Left renal pelvis (tissue), 4 donors: ENCODE measurements at regions not wholly inside any gene's neighbourhood (a gene's known extent, or its start where the extent isn't known, plus 50 kb on each side); places are given as distances from the start of the nearest gene placed in this dataset.

Experiments
- DNase-seq, 4 donors: peaks; one replicate each; pipeline ENCODE4 v3.0.0-alpha.2; 2013; ENCODE audit warnings: low read depth in 4 of 4, low spot score in 3 of 4

DNA sequence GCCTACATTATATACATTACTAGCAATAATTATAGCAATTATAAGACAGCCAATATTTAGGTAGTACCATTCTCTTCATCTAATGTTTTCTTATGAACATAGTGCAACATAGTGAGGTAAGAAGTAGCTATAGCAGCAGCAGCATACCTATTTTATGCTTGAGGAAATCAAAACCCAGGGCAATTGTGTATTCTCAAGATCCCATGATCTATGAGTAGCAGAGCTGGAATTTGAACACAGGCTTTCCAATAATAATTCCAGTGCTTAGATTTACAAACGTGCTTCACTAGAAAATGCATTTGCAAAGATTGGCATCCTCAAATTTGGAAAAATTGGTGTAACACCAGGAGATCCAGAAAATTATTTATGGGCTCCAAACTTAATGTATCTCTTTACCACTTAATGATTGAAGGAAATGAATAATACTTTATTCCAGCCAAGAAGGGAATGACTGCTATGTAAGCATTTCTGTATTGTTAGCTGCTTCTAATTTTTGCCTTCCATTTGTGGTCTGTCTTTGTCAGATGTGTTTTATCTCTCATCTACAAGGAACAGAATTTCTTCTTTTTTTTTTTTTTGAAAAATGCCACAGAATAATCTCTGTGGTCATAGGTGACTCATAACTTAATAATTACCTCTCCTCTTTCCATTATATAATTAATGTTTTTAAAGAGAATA lies 451.1 kb downstream of the ARAP2 start:
- no peak for DNase-seq

DNA sequence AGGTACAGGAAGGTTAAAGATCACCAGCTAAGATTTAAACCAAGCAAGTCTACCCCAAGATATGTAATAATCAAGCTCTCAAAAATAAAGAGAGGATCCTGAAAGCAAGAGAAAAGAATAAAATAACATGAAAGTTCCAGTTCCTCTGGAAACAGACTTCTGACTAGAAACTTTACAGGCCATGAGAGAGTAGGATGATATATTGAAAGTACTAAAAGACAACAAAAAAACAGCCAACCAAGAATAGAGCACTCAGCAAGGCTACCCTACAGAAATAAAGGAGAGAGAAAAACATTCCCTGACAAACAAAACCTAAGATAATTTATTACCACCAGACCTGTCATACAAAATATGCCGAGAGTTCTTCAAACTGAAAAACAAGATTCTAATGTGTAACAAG lies 450.5 kb downstream of the ARAP2 start:
- no peak for DNase-seq

DNA sequence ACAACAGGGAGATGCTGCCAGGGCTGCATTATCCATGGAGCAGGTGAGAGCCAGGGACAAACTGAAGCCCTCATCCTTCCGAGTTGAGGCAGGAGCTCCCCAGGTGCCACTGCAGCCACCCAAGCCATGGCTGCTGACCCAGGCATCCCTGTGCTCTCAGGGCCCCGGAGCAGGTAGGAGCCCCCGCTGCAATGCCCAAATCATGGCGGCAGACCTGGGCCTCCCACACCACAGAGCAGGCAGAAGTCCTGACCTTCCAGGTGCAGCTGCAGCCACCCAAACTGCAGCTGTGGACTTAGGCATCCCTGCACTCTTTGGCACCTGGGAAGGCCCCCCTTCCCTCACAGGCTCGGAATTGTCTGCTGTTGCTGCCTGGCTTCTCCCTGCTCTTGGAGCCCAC lies 443.6 kb downstream of the ARAP2 start:
- no peak for DNase-seq

DNA sequence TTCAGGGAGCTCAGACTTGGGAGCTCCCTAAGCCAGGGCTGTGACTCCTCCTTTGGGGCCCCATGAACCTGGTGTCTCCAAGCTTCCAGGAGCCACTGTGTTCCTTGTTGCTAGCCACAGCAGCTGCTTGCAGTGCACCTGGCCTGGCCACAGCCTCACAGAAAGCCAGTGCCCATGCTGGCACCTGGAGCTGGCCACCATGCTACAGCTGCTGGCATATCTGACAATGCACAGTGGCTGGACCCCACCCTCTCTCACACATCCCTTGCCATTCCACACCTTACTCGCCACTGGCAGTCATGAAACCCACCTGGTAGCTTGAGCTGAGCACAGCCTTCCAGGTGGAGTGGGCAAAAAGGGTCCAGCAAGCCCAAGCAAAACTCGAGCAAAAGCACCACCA lies 441.7 kb downstream of the ARAP2 start:
- DNase-seq: no peak

DNA sequence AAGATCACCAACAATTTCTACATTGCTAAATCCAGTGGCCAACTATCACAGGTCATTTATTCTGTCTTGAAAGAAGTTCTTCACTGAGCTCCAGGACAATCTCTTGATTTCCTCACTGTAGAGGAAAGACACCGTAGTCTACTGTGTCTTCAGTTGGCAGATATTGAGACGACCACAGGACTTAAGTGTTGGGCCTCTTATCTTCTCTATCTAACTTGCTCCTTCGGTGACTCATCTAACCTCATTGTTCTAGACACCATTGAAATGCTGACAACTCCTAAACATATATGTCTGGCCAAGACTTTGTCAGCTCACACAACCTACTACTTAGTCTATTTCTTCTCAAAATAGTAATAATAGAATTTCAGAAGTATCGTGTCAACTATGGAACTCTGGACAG lies 425.8 kb downstream of the ARAP2 start:
- no peak for DNase-seq

DNA sequence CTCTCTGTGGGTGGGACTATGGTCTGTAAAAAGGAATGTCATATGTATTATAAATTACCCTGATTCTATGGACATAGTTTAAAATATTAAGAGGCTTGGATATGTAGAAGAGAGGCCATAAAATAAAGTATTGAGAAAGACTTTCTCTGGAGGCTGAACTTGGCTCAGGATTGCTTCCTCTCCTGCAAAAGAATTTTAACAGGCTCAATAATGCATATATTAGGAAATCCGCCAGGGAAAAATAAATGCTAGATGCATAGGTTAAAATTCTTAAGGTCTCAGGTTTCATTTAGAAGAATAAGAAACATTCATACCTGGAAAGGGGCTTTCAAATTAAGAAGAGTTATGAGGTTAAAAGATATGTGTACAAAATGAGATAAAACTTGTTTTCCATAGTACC lies 424.3 kb downstream of the ARAP2 start:
- no peak for DNase-seq

DNA sequence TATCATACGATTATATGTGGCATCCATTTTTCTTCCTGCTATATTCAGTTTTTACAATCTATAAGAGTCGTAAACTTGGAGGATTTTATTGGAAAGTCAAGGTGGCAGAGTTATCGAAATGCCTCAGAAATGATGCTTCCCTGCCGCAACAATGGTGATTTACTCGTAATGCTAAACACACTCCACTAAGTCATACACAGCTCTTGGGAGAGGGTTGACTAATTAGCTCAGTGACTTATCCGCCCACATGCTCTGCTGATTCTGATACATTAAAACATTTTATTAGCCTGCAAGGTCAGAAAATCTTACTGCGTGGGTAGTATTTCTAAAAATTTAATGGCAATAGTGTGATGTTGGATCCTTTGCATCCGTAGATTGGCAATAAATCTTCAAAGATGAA lies 420.1 kb downstream of the ARAP2 start:
- DNase-seq: no peak

DNA sequence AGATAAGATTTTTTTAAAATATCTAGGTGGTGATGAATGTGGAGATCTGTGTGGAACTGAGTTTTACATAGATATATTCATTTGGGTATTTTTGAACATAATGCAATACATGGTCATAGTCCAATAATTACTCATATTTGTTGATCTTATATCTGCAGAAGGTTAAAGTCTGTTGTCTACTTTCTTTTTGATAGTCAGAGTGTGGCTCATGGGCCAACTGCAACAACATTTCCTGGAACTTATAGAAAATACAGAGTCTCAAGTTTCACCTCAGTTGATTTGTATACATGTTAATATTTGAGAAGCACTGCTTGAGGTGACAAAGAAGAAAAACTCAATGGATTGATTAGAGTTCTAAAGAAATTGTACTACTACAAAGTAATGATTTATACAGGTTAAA lies 408.4 kb downstream of the ARAP2 start:
- DNase-seq: no peak

DNA sequence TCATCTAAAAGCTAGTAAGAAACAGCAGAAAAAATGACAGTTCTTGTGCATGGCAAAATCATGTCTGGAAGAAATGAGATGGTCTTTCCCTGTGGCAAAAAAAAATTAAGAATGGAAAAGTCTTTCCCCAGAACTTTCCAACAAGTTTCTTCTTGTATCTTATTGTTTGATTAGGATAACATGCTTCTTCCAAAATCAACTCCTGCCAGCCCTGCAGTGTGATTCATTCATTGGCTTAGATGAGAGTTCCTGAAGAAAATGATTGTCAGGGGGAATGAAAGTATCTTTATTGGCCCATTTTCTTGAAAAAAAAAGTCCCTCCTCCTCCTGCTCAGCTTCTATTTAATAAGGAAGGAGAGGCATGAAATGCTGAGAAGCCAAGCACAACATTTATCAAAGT lies 407.7 kb downstream of the ARAP2 start:
- DNase-seq: no peak

DNA sequence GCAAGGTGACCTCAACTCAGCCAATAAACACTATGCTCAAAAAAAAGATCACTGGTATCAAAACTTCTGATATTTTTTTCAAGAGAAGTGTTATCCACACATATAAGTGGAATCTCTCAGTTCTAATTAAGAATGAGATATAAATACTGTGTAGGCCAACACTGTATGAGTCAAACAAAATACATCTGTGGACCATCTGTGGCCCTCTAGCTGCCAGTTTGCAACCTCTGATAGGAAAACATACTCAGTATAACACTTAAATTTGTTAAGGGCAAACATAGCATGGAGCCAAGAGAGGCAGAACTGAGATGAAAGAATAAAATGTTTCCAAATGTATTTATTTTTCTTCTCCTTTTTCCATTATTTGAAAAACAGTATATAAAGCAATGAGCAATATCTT lies 377.3 kb downstream of the ARAP2 start:
- no peak for DNase-seq

DNA sequence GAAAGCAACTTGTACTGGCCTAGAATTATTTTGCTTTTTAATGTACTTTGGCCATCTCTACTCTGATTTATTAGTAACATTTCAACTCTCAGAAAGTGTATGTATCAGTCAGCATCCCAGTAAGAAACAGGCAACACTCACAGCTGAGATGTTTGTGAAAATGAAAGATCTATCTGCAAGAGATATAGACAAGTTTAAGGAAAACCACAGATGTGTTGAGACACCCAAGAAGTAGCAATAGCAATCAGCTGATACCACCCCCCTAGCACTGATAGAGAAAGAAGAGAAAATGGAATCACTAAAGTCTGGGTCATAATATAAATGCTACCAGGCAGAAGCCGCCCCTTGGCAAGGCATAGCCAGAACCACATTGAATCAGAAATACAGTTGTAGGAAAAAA lies 372.0 kb downstream of the ARAP2 start:
- DNase-seq: no peak

DNA sequence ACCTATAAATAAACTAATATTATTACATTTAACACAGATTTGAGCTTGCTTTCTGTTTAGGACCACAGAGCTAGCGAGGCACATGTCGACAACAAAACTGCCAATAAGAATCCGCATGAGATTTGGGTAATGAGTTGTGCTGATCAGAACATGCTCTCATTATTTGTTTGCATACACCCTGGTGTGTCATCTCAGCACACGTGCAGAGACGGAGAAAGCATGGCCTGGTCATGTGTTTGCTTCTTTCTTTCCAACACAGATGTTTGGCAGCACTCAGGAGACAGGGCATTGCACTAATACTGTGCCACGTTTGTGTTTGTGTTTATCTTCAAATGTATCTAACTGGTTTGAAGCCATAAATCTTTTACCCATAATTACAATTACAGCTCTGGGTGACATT lies 364.8 kb downstream of the ARAP2 start:
- no peak for DNase-seq

DNA sequence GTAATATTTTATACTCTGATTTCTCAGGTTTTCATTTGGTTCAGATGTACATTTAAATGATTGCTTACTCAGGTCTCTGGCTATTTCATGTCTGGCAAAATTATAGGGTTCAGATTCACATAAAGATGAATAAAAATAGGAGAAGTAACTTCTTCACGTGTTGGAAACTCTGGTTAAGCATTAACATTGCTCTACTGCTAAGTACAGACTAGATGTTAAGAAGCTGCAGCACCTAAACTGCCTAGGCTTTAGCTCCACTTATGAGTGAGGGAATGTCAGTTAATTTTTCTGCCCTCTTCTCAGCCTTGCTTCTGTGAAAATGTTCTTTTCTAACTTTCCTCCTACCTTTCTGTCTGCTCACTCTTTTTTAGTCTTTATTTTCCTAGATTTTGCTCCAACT lies 361.2 kb downstream of the ARAP2 start:
- no peak for DNase-seq

DNA sequence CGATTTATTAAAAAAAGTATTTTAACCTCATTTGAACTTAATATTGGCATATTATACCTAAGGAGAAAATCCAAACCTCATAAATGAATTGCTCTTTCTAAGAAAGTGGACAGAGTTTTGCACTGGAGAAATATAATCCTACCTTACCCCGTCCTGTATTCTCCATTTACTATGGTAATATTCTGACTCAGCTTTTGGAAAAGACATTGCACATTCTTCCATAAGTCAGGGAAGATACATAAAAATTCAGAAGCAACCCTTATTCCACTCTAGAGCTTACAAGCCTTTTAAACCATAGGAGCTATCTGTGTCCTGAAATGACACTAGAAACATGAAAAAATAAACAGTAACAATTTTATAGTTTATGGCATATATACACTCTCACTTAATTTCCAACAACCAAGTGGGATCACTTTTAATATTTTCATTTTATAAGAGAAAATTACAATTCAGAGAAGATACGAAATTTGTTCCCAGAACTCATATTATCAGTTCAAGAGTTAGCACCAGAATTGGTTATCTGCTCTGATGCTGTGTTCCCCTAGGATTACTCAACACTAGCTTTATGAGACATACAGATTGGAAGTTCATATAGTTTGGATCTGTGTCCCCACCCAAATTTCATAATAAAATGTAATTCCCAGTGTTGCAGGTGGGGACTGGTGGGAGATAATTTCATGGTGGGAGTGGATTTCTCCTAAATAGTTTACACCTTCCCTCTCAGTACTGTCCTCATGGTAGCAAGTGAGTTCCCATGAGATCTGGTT lies 359.4 kb downstream of the ARAP2 start:
- DNase-seq: no peak

DNA sequence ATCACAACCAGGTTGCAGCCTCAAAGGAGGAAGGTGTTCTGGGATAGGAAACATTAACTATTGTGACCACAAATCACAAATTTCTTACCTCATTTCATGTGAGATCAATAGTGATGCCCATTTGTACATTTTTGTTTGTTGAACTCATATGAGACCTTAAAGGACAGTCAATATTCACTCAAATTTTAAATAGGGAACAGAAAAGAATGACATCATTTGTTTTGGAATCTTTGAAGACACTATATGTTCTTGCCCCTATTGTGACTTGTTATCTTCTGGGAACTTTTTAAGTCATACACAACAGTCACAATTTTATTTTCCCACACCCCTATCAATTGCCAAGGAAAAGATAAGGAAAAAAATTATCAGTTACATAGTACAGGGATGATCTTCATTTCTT lies 346.5 kb downstream of the ARAP2 start:
- DNase-seq: no peak

DNA sequence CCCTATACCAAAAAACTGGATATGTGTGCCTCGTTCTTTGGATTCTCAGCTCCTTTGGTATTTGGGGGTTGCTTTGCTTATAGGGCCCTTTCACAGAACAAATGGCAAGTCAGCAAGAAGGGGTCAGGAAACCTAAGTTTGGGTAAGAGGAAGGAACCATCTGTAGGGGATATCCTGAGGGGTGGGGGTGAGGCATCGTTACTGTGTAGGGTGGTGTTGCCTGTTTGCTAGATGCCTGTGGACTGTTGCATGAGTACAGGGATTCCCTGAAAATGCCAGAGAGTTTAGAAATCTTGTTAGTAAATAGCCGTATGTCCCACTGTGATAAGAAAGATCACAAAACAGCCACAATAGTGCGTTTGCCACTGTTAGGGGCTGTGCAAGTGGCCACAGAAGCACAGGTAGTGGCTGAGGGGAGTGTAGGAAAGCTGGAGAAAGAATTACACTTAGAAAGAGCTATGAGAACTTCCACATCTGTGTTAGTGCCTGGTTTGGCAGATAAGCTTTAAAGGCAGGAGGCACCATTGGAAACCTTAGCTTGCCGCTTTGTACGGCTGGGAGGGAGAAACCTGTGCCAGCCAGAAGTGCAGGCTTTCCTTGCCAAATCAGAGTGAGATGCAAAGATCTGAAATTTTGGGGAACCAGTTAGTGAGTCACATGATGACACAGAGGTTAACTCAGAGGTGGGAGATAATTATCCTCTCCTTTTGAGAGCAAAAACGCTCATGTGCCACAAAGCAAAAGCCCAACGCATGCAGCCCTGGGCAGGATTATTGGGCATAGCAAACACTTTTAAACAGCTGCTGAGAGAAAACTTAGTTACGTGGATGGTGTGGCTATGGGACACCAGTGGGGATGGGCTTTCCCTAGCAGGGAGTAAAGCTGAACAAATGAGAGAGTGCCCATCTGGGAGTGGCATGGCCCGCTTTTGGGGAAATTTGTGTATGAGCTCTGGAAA lies 343.7 kb downstream of the ARAP2 start:
- no peak for DNase-seq

DNA sequence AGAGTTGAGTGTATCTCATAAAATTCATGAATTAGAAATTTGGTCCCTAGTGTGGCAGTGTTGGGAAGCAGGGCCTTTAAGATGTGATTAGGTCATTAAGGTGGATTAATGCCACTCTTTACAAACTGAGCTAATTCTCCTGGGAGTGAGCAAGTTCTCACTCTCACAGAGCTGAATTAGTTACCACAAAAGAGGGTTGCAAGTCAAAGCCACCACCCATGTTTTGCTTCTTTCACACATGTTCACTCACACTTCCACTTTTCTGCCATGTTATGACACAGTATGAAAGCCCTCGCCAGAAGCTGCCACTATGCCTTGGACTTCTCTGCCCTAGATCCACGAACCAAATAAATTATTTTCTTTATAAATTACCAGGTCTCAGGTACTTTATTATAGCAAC lies 332.1 kb downstream of the ARAP2 start:
- no peak for DNase-seq

DNA sequence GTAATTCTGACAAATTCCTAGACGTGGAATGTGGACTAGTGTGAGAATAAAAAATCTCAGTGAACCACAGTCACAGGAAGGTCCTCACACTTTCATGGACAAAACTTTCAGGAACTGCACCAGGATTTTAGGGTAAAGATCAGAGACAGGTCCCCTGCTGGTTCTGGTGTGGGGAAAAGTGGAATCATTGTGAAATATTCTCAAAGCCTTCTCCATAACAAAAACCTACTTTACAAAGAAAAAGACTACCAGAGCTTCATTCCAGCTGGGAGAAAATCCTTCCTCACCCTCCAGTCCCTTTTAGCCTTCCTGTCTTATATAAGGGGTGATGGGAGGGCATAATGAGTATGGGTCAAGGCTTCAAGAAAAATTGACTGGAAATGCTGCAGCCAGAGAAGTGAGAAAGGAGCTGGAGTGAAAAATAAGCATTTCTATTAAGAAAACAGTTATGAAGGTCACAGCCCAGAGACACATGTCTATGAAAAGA lies 325.8 kb downstream of the ARAP2 start:
- DNase-seq: no peak

DNA sequence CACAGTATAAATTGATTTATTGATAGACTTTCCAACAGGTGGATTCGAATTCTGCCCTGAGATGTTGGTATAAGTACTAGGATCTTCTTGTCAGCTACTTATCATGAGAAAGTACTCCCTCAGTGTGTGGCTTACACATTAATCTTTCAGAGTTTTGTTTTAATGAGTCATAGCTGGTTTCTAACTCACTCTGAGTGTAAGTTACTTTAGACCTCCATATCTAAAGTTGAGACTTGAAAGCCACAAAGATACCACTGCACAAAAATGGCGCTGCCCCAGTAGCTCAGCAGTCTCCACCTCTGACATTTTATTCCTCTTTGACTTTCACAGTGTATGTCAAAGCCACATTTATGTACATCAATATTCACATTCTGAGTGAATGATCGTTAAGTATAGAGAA lies 318.5 kb downstream of the ARAP2 start:
- no peak for DNase-seq

DNA sequence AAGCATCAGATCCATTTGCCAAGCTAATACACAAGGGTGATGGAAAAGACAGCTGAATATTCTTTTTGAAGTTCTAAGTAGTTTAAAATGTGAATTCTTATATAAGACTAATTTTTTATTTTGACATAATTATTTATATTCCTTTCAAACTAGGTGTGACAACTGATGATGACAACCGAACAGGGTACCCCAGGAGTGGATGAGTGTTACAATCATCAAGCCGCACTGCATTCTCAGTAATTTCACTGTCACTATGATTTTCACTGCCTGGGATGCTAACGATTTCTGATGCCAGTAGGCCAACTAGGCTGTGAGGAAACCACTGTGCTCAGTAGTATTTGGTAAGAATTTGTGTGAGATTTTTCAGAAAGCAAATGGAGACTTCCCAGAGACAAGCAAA lies 317.5 kb downstream of the ARAP2 start:
- DNase-seq: no peak

DNA sequence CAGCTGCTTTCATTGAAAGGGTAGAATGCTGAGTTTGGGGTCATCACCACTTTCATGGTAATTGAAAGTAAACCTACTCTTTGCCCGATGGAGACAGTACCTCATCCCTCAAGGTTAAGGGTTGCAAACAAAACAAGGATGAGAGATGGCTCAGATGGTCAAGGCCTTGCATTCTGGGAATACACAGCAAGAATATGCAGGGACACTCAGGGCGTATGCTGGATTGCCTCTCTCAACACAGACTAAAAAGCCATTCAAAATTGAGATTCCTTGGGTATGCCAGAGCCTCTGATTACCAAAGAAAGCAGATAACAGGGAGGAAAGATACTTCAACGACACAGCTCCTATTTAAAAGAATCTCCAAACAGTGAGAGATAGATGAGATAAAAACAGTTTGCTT lies 310.4 kb downstream of the ARAP2 start:
- DNase-seq: no peak
